GM12878 (cell line): ENCODE measurements at regions not wholly inside any gene's neighbourhood (a gene's known extent, or its start where the extent isn't known, plus 50 kb on each side); places are given as distances from the start of the nearest gene placed in this dataset.

Source experiments
- ATAC-seq: fragments of 200-7000 bp; cut with Tn5 transposase; 3 replicates; pipeline ENCODE4 v1.9.1; 2020; ENCODE audit warnings: mild to moderate bottlenecking, moderate library complexity
- BruUV-seq: library from RNA; stranded (reverse); fragments of 400-500 nt; replicated peaks from 2 replicates; lab custom pipeline; 2021; lab: Mats Ljungman, UMichigan
- CTCF ChIA-PET: fragments of 300-600 bp; sonication (Branson Sonifier 250); formaldehyde crosslinking; extraction: SDS; loops from one replicate; lab custom pipeline; 2021; ENCODE audit warnings: inconsistent platforms; lab: Yijun Ruan, JAX
- POLR2A ChIA-PET: fragments of 350-600 bp; formaldehyde crosslinking; extraction: SDS; loops from one replicate; lab custom pipeline; 2021; ENCODE audit warnings: inconsistent platforms; lab: Charles Lee
- RAD21 ChIA-PET: fragments of 300-600 bp; sonication (Branson Sonifier 250); formaldehyde crosslinking; loops from one replicate; lab custom pipeline; 2023; ENCODE audit warnings: antibody characterized with exemption; ENCODE audit not compliant: unreplicated experiment; lab: Charles Lee
- SMC1A ChIA-PET: fragments of 300-600 bp; sonication (Branson Sonifier 250); formaldehyde crosslinking; loops from one replicate; lab custom pipeline; 2023; ENCODE audit not compliant: unreplicated experiment, uncharacterized antibody; lab: Charles Lee
- DNase-seq: peaks from one replicate; pipeline ENCODE4 v3.0.0-alpha.2; 2011; ENCODE audit warnings: low read depth, low spot score
- FAIRE-seq: peaks from 3 replicates; lab custom pipeline; 2011; peaks lifted over from hg19 to GRCh38; lab: Jason Lieb, UNC
- H2AFZ ChIP-seq: 2 replicates; pipeline ENCODE4 v1.6.0; 2011; ENCODE audit warnings: low read depth, low read length, control low read depth; ENCODE audit not compliant: control insufficient read depth
- H3K27ac ChIP-seq: 2 replicates; pipeline ENCODE4 v1.5.1; 2011; ENCODE audit warnings: control low read depth; ENCODE audit not compliant: control insufficient read depth, insufficient read depth
- H3K27me3 ChIP-seq, 2 experiments: replicated peaks in 1 of 2; 2 replicates each; pipeline versions ENCODE4 v1.6.0 to v1.6.1; 2011; ENCODE audit warnings: low read length in 1 of 2; ENCODE audit not compliant: control insufficient read depth in 2 of 2, insufficient read depth in 2 of 2
- H3K36me3 ChIP-seq, 2 experiments: 2 replicates each; pipeline ENCODE4 v1.5.1; 2011; ENCODE audit warnings: low read length in 1 of 2; ENCODE audit not compliant: control insufficient read depth in 2 of 2, insufficient read depth in 2 of 2
- H3K4me1 ChIP-seq: 2 replicates; pipeline ENCODE4 v1.6.1; 2011; ENCODE audit warnings: mild to moderate bottlenecking, low read length, moderate library complexity, mixed read lengths; ENCODE audit not compliant: control insufficient read depth, insufficient read depth
- H3K4me2 ChIP-seq: 2 replicates; pipeline ENCODE4 v1.6.0; 2011; ENCODE audit warnings: control low read depth; ENCODE audit not compliant: control insufficient read depth, insufficient read depth
- H3K4me3 ChIP-seq: fragments of 200-600 bp; sonication (generic); 2 replicates; pipeline ENCODE4 v1.5.1; 2016
- H3K79me2 ChIP-seq: 2 replicates; pipeline ENCODE4 v1.6.0; 2011; ENCODE audit warnings: low read length; ENCODE audit not compliant: control insufficient read depth, insufficient read depth
- H3K9ac ChIP-seq: 2 replicates; pipeline ENCODE4 v1.8.0; 2011; ENCODE audit warnings: low read length, control low read depth, mixed read lengths; ENCODE audit not compliant: control insufficient read depth, insufficient read depth
- H3K9me3 ChIP-seq: replicated peaks from 3 replicates; pipeline ENCODE4 v1.5.1; 2011; ENCODE audit warnings: mild to moderate bottlenecking, low read length; ENCODE audit not compliant: control insufficient read depth, insufficient read depth
- H4K20me1 ChIP-seq: 2 replicates; pipeline ENCODE4 v1.6.0; 2011; ENCODE audit not compliant: control insufficient read depth, insufficient read depth
- EP300 ChIP-seq, 2 experiments: fragments of 150-350 bp in 1 of 2; IDR thresholded peaks; 2 replicates each; pipeline ENCODE4 v1.6.1; 2011 to 2012; ENCODE audit warnings: low read depth in 2 of 2, low read length in 2 of 2, borderline replicate concordance in 1 of 2, improper control_type of control experiment in 1 of 2, inconsistent platforms in 1 of 2; ENCODE audit not compliant: control insufficient read depth in 1 of 2
- ESRRA ChIP-seq: IDR thresholded peaks from 2 replicates; pipeline ENCODE4 v1.6.1; 2012; ENCODE audit warnings: mild to moderate bottlenecking, low read length, improper control_type of control experiment
- GATAD2B ChIP-seq: fragments of 450-650 bp; conservative IDR thresholded peaks from 2 replicates; pipeline ENCODE4 v1.6.1; 2017; ENCODE audit warnings: low read depth, mild to moderate bottlenecking, moderate library complexity
- KAT2A ChIP-seq: conservative IDR thresholded peaks from 2 replicates; pipeline ENCODE4 v1.6.1; 2011; ENCODE audit warnings: low read depth, low read length; ENCODE audit not compliant: control insufficient read depth
- SP1 ChIP-seq: IDR thresholded peaks from one replicate; pipeline ENCODE4 v1.6.1; 2011; ENCODE audit warnings: low read depth, low read length
- WGBS: methylation state at CpG from one replicate; pipeline ENCODE4 v1.1.6; 2016; ENCODE audit warnings: low lambda C conversion rate; ENCODE audit not compliant: insufficient replicate concordance, insufficient coverage; ENCODE audit errors: missing lambda C conversion rate; 5-methylcytosine and 5-hydroxymethylcytosine counted together
- in situ Hi-C: fragments of 300-500 bp; cut with MboI; formaldehyde crosslinking; loops from 9 replicates; pipeline ENCODE4 v1.14.3; 2018; ENCODE audit warnings: mixed read lengths
- intact Hi-C: fragments of 100-400 bp; cut with micrococcal nuclease; formaldehyde crosslinking; loops from one replicate; pipeline ENCODE4 v1.14.2; 2022; ENCODE audit not compliant: unreplicated experiment

- Histone ChIP-seq H3K9me3 (peaks cover 2% of the 10 kb centered on the region; the same call in 2 of the 3 replicates), H3K27me3 (no peaks in the 10 kb centered on the region; a peak in 1 of 4 replicates), H3K27ac (no peak overlapping the region), H2AFZ (no peak overlapping the region), H4K20me1 (no peaks in the 10 kb centered on the region), H3K36me3 (no peaks in the 10 kb centered on the region), H3K4me3 (no peak overlapping the region), H3K4me2 (no peak overlapping the region), H3K4me1 (peaks cover 7% of the 10 kb centered on the region), H3K79me2 (no peaks in the 10 kb centered on the region), H3K9ac (no peak overlapping the region)
- POLR2A ChIA-PET: no interaction called here
- WGBS: 8% methylated on average over 8 of the region's 8 CpGs
- intact Hi-C loops: no loop called here
- FAIRE-seq (no peak), ATAC-seq (no peak), DNase-seq (no peak)
- SMC1A ChIA-PET: no interaction called here
- BruUV-seq: no TSS peak
- TF ChIP-seq ESRRA: no peak
- no peak for TF ChIP-seq EP300 (IDR thresholded peaks at IDR 0.05; ENCODE audit: borderline replicate concordance in 1 of 2, control insufficient read depth in 1 of 2, low read depth in 2 of 2, low read length in 2 of 2)
- no peak for TF ChIP-seq GATAD2B
- no peak for TF ChIP-seq SP1
- RAD21 ChIA-PET: no interaction called here
- CTCF ChIA-PET: no interaction called here
- in situ Hi-C loops: no loop called here
Observed at GRCh38 chr17:77613627-77614026, 344.9 kb upstream of the TNRC6C start.

DNA sequence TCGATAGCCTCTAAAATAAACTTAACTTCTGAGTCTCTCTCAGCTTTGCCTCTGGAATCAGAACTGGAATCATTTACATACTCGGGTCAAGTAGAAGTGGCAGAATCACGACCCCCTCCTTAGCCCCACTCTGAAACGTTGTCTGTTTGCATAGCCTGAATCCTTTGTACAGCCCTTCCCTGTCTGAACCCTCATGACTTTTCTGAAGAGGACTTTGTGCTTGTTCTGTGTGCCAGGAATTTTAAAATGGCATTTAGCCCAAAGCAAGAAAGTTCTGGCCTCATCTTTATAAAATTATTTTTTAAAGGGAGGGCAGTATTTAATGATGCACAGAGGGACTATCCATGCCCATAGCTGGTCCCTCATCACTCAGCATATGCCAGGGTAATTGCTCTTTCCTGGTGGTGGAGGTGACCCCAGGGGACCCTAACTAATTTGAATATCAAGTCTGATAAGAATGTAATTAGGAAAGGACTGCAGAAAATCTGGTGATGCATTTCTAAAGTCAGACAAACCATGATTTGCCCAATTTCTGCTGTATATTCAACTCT is 342.7 kb upstream of the TNRC6C start:
- TF ChIP-seq KAT2A: no peak
- TF ChIP-seq, all 136 proteins: peak for 0
- WGBS: 2% methylated on average over 4 of the region's 4 CpGs
- no peak overlapping the region for H3K9ac ChIP-seq
- ATAC-seq (no peak), FAIRE-seq (no peak), DNase-seq (no peak)
- ChIA-PET SMC1A (no interaction called here), CTCF (no interaction called here), RAD21 (no interaction called here), POLR2A (interaction anchor here (0.6 kb wide), 1 partner anchor 342 kb away, joined by 6 read pairs; the partner anchor contains the start of gene TNRC6C)
- BruUV-seq: no TSS peak
- no peaks in the 10 kb centered on the region for H3K36me3 ChIP-seq
- H3K27me3 ChIP-seq: no peaks in the 10 kb centered on the region; a peak in 1 of 4 replicates
- H3K4me3 ChIP-seq: no peak overlapping the region
- no peaks in the 10 kb centered on the region for H3K79me2 ChIP-seq
- H3K4me2 ChIP-seq: no peak overlapping the region
- H3K9me3 ChIP-seq: no peaks in the 10 kb centered on the region; the same call in 1 of the 3 replicates
- intact Hi-C loops (no loop called here), in situ Hi-C loops (no loop called here)
- H4K20me1 ChIP-seq: no peaks in the 10 kb centered on the region
- H3K4me1 ChIP-seq: no peaks in the 10 kb centered on the region
- no peak overlapping the region for H2AFZ ChIP-seq
- H3K27ac ChIP-seq: no peak overlapping the region
